Right cardiac atrium (tissue), 5 donors: ENCODE measurements at regions not wholly inside any gene's neighbourhood (a gene's known extent, or its start where the extent isn't known, plus 50 kb on each side); places are given as distances from the start of the nearest gene placed in this dataset.
"Not testable (repeated sequence)": the region's sequence is repeated elsewhere in the genome, so short reads cannot be mapped to it uniquely, and the experiment has no call there.

Experiments used
- ATAC-seq, 2 donors: fragments of 200-7000 bp; cut with Tn5 transposase; one replicate each; pipeline versions ENCODE4 v1.8.0 to v1.9.1; 2020; ENCODE audit warnings: moderate library complexity in 2 of 2, mild to moderate bottlenecking in 1 of 2
- DNase-seq, 3 donors: peaks; one replicate each; pipeline ENCODE4 v3.0.0-alpha.2; 2020
- H3K27ac ChIP-seq: one replicate; pipeline ENCODE4 v1.5.1; 2013; ENCODE audit warnings: mild to moderate bottlenecking, low read length, control low read depth, moderate library complexity
- H3K27me3 ChIP-seq: one replicate; pipeline ENCODE4 v1.6.1; 2013; ENCODE audit not compliant: control insufficient read depth, insufficient read depth
- H3K4me1 ChIP-seq: one replicate; pipeline ENCODE4 v1.6.1; 2013; ENCODE audit warnings: low read length; ENCODE audit not compliant: control insufficient read depth, insufficient read depth
- H3K4me3 ChIP-seq: one replicate; pipeline ENCODE4 v1.5.1; 2013; ENCODE audit warnings: low read length, control low read depth
- H3K9me3 ChIP-seq: one replicate; pipeline ENCODE4 v1.6.1; 2013; ENCODE audit warnings: low read length; ENCODE audit not compliant: control insufficient read depth
- WGBS: extraction: QIAGEN DNeasy Blood & Tissue Kit; methylation state at CpG from one replicate; pipeline ENCODE4 v1.1.7; 2013; 5-methylcytosine and 5-hydroxymethylcytosine counted together
- intact Hi-C, 4 donors: fragments of 100-400 bp; cut with DNase I; formaldehyde crosslinking; loops; one replicate each; pipeline versions ENCODE4 v1.11.0 to v1.14.0; 2022 to 2023
- donor health status: healthy with polysubstance abuse.
- donor health status: DM: no; HTN: yes; CAD: no.
- donor health status: DM: no; HTN: no; CAD: no.
- donor health status: DM: no; HTN: yes; CAD: no; lungs with severe emphysema.
- donor health status: DM: yes; HTN: yes; CAD: no.

DNA sequence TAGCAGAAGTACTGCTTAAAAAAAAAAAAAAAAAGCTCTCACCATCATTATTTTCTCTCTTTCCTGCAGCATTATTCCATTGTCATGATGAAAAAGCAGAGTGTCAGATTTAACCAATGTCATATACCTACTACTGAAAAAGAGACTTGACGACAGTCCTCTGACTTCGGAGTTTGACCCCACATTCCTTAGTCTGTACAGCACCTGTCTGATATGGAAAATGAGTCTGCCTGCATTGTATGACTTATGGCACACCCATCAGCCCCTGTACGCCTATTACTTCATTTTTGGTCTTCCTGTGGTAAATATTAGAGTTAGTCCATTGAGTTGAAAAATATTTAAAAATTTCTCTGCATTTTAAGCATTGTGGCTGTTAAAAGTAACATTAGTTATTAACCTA lies 54.5 kb upstream of the NOX4 start:
- no peak for DNase-seq

DNA sequence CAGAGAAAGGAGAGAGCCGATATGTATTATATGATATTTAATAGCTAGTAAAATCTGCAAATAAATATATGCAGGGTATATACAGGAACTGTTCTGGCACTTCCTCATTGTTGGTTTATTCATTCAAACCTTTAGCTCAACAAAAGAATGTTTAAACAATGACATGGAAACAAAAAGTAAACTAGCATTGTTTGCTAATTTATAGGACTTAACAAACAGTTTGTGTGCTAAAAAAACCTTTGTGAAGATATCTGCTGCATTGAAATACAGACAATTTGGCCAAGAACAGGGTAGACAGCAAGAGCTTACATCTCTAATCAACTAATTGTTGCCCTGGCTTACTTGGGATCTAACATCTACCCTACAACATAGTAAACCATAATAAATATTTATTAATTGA lies 64.6 kb upstream of the NOX4 start:
- H3K27me3 ChIP-seq, ATAC-seq, H3K4me1 ChIP-seq, H3K4me3 ChIP-seq, intact Hi-C loops, DNase-seq, H3K27ac ChIP-seq, H3K9me3 ChIP-seq: not testable (repeated sequence)
- WGBS, result 68% methylated on average over 1 of the region's 1 CpG

More for the DNA sequence above, 54.5 kb upstream of the NOX4 start:
- H3K4me1 ChIP-seq, result no peaks in the 10 kb centered on the region
- no peak overlapping the region for H3K27ac ChIP-seq
- H3K4me3 ChIP-seq, result no peak overlapping the region
- intact Hi-C loops, result no loop called here
- no peak for ATAC-seq
- H3K9me3 ChIP-seq, result no peaks in the 10 kb centered on the region
- H3K27me3 ChIP-seq, result no peaks in the 10 kb centered on the region
- 70% methylated on average over 3 of the region's 3 CpGs for WGBS

DNA sequence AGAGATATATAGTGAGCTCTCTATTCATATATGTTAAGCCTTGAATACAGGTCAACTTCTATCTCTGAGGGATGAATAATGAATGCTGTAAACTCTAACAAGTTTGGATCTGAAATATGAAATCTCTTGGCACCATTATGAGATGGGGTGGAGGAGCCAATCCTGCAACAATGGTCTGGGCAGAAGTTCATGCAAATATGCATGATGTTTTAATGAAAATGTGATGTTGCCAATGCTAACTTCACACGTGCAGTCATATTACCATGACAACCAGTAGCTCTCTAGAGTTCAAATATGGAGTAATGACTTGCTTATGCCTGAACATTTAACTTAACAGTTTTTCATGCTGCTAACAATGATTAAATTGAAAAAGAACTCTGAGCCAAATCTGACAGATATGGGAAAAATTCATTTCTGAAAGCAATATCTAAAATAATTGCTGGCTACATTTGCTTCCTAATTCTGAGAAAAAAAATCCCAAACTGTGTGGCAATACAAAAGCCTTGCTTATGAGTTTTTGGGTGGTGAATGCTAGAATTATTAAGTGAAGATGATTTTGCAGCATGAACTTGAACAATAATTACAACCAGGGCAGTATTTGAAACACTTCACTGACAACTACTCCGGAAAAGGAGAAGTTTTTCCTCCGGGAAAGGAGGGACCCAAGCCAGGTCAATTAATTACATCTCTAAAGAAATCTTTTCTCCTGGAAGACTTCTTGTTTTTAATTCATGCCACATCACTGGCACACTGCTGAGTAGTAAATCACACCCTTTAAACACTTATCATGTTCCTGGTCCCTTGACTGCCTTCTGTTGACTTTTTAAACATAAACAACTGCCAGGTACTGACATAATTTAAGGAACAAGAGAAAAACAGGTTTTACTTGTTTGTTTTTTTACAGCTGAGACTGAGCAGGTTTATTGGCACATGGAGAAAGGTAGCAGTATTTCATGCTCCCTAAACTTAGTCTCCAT lies 65.8 kb upstream of the NOX4 start:
- H3K27ac ChIP-seq, H3K27me3 ChIP-seq, DNase-seq, H3K4me1 ChIP-seq, ATAC-seq, intact Hi-C loops, H3K9me3 ChIP-seq, H3K4me3 ChIP-seq: not testable (repeated sequence)
- 28% methylated on average over 3 of the region's 3 CpGs for WGBS

DNA sequence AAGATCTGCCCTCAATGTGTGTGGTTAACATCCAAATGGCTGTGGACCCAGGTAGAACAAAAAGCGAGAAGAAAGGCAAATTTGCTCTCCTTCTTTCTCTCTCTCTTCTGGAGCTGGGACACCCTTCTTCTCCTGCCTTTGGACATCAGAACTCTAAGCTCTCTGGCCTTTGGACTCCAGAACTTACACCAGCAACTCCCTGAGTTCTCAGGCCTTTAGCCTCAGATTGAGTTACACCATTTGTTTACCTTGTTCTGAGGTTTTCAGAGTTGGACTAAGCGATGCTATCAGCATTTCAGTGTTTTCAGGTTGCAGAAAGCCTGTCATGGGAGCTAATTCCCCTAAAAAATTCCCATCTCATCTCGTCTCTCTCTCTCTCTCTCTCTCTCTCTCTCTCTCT lies 69.4 kb upstream of the NOX4 start:
- H3K9me3 ChIP-seq, H3K27me3 ChIP-seq, H3K4me3 ChIP-seq, intact Hi-C loops, DNase-seq, H3K27ac ChIP-seq, ATAC-seq, H3K4me1 ChIP-seq: not testable (repeated sequence)
- 61% methylated on average over 3 of the region's 3 CpGs for WGBS

DNA sequence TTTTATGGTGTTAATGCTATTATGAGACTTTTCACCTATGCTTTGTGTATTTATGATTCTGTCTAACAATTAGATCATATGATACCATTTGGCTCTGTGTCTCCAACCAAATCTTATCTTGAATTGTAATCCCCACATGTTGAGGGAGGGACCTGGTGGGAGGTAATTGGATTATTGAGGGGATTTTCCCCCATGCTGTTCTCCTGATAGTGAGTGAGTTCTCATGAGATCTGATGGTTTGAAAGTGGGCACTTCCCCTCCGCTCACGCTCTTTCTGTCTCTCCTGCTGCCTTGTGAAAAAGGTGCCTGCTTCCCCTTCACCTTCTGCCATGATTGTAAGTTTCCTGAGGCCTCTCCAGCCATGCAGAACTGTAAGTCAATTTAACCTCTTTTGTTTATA lies 71.6 kb upstream of the NOX4 start:
- ATAC-seq, H3K27ac ChIP-seq, intact Hi-C loops, H3K27me3 ChIP-seq, H3K4me3 ChIP-seq, DNase-seq, H3K4me1 ChIP-seq, H3K9me3 ChIP-seq: not testable (repeated sequence)
- WGBS, result 94% methylated on average over 2 of the region's 2 CpGs

DNA sequence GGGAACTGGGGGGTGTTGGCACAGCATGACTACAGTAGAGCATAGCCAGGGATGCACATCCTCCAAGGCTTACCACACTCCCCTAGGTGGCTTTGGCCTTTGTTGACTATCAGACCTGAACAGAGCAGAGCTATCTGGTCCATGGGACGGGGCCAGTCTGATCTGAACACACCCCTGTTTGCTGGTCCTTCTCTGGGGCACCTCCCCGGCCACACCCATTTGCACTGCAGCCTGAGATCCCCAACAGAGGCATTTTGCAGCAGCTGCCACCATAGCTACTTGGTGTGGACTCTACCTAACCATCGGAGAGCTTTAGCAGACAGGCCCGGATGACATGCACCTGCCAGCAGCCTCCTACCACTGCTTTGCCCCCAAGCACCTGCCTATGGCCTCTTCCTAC lies 75.8 kb upstream of the NOX4 start:
- Histone ChIP-seq H3K4me1 (no peaks in the 10 kb centered on the region), H3K4me3 (no peak overlapping the region), H3K27ac (no peak overlapping the region), H3K9me3 (peaks cover 2% of the 10 kb centered on the region), H3K27me3 (no peaks in the 10 kb centered on the region)
- 91% methylated on average over 4 of the region's 4 CpGs for WGBS
- intact Hi-C loops, result no loop called here
- ATAC-seq (no peak), DNase-seq (peak in 1 of 3 donors; percentile 29)

DNA sequence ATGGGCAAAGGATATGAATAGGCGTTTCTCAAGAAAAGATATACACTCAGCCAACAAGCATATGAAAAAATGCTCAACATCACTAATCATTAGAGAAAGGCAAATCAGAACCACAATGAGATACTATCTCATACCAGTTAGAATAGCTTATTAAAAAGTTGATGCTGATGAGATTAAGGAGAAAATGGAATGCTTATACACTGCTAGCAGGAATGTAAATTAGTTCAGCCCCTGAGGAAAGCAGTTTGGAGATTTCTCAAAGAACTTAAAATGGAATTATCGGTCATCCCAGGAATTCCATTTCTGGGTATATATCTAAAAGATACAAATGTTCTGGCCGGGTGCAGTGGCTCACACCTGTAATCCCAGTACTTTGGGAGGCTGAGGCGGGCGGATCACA lies 78.2 kb upstream of the NOX4 start:
- ATAC-seq, H3K27me3 ChIP-seq, H3K4me3 ChIP-seq, H3K27ac ChIP-seq, DNase-seq, intact Hi-C loops, H3K9me3 ChIP-seq, H3K4me1 ChIP-seq: not testable (repeated sequence)
- WGBS, result 81% methylated on average over 5 of the region's 5 CpGs

DNA sequence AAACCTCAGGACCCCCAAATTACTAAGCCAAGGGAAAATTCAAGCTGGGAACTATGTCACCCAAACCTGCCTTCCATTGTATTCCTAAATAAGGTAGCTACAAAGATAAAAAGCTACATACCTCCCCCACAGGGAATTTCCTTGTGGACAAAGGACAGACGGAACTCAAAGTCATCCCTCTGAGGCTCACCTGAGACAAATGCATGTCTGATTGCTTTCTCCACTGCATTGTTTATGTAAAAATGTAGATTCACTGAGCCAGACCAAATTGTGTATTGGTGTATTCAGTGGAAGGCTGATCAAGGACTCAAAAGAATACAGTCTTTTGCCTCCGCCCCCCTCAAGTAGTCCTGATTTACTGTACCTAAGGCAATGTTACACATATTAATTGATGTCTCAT lies 80.5 kb upstream of the NOX4 start:
- H3K27me3 ChIP-seq, H3K4me1 ChIP-seq, intact Hi-C loops, H3K9me3 ChIP-seq, H3K4me3 ChIP-seq, DNase-seq, H3K27ac ChIP-seq, ATAC-seq: not testable (repeated sequence)
- 87% methylated on average over 2 of the region's 2 CpGs for WGBS

DNA sequence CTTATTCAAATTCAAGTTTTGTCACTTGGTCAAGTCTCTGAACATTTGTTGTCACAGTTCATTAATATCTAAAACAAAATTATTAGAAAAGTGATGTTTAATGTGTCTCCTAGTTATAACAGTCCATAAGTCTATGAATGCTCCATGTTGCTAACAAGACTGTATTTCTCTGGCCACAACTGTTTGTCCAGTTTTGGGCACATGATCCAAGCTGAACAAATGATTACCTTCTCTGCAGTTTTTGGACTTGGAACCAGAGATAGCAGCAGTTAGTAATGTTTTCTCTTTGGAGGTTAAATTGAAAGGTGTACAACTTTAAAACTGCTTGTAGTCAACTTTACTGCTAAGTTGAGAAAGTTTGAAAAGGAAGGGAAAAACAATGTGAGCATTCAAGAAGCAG lies 84.7 kb upstream of the NOX4 start:
- H3K4me1 ChIP-seq, ATAC-seq, DNase-seq, H3K27me3 ChIP-seq, H3K4me3 ChIP-seq, H3K27ac ChIP-seq, intact Hi-C loops, H3K9me3 ChIP-seq: not testable (repeated sequence)

DNA sequence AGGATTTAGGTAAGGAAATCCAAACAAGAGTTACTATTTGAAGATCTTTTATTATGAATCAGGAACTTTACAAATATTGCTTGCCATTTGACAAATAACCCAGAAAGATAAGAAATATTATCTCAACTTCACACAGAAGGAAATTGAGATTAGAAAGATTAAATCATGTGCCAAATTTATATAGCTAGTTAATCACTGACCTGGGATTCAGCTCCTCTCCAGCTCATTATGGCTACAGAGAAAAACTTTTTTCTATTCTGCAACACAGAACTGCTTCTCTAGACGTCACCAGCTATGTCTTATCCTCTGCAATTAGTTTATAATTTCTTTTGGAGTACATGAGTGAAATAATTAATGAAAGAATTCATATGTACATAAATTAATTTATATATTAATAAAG lies 86.3 kb upstream of the NOX4 start:
- H3K27ac ChIP-seq, H3K4me1 ChIP-seq, ATAC-seq, H3K4me3 ChIP-seq, H3K9me3 ChIP-seq, DNase-seq, intact Hi-C loops, H3K27me3 ChIP-seq: not testable (repeated sequence)
- WGBS, result 48% methylated on average over 1 of the region's 1 CpG

DNA sequence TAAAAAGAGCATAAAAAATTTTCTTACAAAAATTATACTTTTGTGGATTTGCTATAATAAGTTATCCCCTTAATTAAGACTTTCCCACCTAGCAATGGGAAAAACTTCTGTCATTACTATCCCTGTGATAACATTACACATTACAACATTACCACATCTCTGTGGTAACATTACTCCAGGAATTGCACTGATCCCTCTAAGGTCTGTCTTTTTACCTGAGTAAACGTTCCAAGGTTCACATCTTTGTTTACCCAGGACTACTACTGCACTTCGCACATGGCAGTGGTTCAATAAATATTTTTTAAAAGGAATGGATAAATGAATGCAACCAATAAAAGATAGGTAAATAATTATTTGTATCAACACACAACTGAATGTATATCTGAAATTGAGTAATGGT lies 92.4 kb upstream of the NOX4 start:
- intact Hi-C loops, result no loop called here
- DNase-seq (no peak), ATAC-seq (no peak)
- 80% methylated on average over 2 of the region's 2 CpGs for WGBS
- no peaks in the 10 kb centered on the region for H3K27me3 ChIP-seq
- no peaks in the 10 kb centered on the region for H3K9me3 ChIP-seq
- H3K4me3 ChIP-seq, result no peak overlapping the region
- no peaks in the 10 kb centered on the region for H3K4me1 ChIP-seq
- no peak overlapping the region for H3K27ac ChIP-seq
